Activated CD8-positive, alpha-beta memory T cell treated with anti-CD3 and anti-CD28 coated beads, Interleukin-2, amount 50 U/mL, for 24 hours (primary cell): ENCODE measurements at regions not wholly inside any gene's neighbourhood (a gene's known extent, or its start where the extent isn't known, plus 50 kb on each side); places are given as distances from the start of the nearest gene placed in this dataset.
"Not testable (repeated sequence)": the region's sequence is repeated elsewhere in the genome, so short reads cannot be mapped to it uniquely, and the experiment has no call there.

Experiments used
- DNase-seq: peaks from one replicate; pipeline ENCODE4 v3.0.0-alpha.2; 2020; ENCODE audit errors: extremely low read depth

DNA sequence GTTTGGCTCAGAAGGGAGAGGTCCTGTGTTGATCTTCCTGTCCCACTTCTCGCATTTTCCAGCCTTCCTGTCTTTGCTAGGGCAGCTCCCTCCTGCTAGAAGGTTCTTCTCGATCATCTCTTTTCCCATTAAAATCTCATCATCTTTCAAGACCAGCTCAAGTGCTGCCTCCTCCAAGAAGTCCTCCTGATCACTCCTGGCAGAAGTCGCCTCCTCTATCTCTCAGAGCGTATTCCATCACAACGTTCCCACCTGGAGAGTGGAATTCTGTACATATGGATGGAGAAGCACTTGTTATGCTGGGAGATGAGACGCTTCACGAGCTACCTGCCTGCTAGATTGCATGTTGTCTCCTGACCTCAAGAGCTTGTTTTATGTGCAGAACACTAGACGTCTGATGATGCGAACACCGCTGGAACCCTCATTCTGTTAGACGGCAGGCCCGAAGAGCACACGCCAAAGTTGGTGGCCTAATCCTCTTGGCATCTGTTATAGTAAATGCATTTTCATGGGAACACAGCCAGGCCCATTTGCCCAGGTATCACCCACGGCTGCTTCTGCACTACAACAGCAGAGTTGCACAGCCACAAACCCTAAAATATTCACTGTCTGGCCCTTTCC, 68.0 kb upstream of the INSIG1 start:
- no peak for DNase-seq

DNA sequence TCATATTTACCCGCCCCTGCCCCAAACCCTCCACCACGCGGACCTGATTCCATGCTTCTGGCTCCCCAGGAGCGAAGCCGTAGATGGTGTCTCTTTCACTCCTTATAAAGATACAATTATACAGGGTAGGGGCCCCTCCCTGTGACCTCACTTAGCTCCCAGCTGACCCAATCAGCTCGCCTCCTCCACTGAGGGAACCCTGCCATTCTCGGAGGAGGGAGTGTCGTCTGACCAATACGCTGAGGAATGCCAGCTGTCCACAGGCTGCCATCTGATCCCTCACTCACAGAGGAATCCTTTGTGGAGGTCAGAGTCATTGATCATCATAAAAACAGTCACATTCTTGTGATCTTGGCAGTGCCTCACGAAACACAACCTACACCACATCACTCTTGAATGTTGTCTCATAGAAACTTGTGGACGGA, 67.5 kb upstream of the INSIG1 start:
- no peak for DNase-seq

DNA sequence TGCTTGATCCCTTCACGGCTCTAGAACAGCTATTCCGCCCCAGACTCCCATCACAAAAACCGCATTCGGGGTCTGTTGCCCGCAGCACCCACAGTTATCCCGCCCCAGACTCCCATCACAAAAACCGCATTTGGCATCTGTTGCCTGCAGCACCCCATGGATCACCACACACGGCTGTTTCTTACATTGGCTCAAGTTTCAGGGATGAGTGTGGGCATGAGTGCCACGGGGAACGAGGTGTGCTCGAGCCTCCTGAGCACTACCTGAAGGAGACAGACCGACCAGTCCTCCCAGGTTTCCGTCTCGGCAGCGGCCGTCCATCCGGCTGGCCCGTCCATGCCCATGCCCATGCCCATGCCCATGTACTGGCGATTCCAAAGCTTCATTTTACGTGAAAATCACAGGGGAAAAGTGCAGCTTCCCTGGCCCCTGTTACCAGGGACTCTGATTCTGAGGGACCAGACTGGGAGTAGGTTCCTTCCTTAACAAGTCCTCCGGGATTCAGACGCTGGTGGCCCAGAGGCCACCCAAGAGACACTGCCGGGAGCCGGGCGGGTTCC, 66.4 kb upstream of the INSIG1 start:
- no peak for DNase-seq

DNA sequence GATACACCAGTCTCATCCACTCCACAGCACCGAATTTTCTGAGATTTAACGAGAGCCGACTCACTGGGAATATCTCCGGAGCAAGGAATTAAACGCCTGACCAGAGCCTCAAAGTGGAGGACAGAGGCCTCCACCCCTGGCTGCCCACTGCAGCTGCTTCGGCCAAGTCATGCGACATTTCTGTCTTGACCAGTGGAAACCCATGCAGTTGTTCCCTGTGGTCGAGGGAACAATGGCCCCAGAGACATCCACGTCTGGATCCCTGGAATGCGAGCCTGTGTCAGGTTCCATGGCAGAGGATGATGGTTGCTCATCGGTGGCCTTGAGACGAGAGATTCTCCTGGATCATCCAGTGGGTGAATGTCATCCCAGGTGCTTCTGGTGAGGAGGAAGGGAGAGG, 65.7 kb upstream of the INSIG1 start:
- no peak for DNase-seq

DNA sequence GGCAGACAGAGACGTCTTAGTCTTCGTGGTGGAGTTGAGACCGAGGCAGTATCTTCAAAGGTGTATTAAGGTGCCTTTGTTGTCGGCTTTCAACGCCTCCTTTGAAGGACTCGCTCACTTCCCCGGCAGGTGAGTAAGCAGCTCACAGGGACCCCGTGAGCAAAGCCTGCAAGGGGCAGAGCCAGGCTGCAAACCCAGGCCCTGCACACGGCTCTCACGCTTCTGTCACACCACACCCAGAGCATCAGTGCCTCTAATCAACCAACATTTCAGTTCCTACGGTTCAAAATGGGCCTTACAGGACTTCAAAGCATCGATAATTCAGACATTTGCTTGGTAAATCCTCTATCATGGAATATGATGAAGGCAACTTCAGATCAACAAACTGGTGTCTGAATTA, 64.8 kb upstream of the INSIG1 start:
- no peak for DNase-seq

DNA sequence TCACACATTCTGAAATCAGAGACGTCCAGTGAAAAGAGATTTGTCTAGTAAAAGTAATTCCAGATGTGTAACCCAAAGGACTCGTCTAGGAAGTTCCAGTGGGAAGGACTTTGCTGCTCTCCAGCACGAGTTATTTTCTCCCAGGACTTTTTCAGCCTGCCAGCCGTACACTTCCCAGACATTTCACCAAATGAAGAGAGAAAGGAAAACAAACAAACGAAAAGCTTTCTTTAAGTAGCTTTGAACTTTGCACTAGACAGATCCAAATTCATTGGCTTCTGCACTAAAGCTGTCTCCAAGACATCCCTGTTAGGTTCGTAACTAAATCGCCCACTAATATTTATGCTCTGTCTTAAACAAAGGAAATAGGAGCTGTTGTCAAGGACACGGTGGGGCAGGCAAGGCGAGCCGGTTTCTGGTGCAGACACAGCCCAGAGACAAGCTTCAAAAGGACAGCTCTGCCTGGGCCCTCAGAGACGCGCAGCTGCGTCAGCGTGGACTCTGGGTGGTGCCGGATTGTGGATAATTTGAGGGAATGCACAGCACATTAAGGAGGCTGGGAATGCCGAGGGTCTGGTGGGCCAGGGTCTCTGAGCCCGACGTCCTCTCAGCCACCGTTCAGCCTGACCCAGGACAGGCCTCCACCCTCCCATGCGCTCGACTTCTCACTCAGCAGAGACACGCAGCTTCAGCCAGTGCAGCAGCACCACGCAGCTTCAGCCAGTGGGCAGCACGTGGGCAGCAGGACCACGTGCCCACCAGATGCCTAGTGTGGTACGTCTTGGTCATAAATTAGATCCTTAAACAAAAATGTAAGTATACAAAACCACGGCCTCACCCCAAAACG, 64.1 kb upstream of the INSIG1 start:
- DNase-seq = no peak

DNA sequence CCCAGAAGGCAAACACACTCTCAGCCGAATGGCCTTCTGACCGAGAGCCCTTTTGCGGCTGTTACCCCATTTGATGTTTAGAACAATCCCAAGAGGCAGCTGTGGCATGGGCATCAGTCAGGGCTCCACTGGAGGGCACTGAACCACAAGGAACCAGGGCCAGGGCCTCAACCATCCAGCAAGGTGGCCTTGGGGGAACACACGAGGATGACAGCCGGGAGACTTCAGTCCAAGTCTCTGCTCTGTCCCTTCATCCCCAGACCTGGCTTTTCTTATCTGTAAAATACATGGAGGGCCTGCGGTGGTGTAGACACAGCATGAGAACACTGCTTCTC, 63.6 kb upstream of the INSIG1 start:
- no peak for DNase-seq

DNA sequence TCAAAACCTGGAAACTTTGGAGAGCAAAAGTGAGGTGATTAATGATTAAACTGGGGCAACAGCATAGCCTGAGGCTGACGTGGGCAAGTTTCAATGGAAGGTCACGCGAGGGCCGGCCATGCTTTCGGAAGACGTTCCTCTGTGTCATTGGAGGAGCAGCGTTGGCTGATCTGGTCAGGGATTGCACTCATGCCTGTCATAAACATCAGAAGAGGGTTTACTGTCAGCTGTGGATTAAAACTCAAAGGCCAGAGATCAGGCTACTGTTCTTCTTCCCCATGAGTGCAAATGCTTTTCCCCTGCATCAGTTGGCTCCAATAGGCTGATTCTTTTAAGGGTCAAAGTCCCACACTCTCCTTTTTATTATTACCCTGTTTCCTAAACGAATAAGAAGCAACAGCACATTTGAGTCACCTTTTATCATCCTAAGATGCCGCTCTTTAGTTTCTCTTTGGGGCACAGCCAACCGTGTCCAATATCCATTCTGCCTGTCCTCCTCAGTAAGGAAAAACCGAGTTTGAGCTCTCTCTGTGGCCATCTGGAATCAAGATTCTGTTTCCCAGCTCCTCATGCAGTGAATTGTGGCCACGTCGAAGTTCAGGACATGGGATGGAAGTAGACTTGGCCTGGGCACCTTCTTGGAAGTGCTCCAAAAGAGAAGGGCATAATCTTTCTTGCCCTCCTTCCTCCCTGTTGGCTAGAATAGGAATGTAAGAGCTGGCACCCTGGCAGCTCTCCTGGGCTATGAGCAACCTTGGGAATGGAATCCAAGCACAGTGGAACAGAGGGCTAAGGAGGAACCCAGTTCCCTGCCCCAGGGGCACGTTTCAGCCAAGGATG, 62.5 kb upstream of the INSIG1 start:
- DNase-seq = no peak

DNA sequence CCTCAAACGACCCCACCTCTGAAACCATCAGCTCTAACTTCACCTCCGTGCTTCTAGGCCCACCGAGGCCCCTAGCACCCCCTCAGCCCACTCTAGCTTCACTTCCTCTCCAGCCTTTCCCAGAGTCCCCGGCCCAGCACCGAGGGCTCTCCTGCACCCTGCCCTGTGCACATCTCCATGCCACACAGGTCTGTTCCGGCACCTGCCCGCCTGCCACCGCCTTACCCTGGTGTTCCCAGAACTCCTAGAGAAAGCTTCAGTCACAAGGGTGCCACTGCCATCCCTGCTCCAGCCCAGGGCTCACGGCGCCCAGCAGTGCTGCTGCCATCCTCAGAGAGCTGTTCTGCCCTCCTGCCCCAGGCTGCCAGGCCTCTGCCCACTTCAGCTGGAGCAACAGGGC, 61.3 kb upstream of the INSIG1 start:
- no peak for DNase-seq

DNA sequence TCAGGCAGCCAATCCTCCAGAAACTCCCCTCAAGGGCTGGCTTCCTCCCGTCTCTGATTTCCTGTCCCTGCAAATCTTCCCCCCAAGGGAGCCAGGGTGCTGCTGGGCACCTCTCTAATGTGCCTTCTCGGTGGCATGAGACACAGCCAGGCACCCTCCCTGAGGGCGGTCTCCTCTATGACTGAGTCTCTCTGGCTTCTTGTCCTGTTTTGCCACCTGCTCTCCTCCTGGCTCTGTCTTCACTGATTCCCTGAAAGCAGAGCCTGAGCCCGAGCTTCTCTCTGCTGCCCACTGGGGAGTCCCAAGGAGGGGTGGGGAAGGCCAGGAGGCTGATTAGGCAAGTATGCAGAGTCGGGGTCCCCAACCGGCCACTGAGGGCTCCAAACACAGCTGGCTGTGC, 60.4 kb upstream of the INSIG1 start:
- DNase-seq = no peak

DNA sequence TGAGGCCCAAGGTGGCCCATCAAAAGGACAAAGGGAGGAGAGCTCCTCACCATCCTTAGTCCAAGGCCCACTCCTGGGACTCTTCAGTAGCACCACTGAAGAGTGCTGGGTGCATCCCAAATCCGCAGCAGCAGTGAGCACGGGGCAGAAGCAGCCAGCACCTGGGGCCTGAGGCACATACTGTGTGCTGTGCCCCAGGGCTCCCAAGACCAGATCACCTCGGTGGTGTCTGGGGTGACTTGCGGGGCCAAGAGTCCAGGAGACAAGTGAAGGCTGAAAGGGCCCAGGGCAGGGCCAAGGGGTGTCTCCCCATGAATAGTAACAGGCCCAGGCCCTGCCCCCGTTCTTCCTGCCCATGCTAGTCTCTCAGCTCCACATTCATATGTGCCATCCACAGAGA, 59.9 kb upstream of the INSIG1 start:
- DNase-seq = no peak

DNA sequence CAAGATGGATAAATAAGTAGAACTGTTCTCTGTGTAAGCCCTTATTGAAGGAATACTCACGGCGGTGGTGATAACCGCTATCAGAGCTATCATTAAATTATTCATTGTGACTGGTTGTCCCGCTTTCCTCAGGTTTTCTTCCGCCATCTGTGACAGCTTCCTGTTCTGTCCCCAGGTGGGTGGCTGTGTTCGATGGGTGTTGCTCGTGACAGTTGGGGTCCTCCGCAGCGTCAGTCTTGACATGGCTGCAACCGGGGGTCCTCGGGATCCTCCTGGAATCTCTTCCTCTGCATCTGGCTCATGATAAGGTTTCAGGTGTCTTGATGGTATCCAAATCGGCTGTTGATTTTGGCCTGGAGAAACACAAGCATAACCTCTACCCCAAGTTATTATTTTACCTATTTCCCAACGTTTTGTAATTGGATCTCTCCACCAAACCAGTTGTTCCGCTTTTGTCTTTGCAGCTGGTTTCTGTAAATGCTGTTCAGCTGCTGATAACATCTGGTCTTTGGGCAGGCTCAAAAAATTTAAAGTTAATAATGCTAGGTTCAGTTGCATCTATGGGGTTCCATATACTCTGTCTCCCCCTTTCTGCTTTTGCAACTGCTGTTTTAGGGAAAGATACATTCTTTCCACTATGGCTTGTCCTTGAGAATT, 58.1 kb upstream of the INSIG1 start:
- not testable (repeated sequence) for DNase-seq

DNA sequence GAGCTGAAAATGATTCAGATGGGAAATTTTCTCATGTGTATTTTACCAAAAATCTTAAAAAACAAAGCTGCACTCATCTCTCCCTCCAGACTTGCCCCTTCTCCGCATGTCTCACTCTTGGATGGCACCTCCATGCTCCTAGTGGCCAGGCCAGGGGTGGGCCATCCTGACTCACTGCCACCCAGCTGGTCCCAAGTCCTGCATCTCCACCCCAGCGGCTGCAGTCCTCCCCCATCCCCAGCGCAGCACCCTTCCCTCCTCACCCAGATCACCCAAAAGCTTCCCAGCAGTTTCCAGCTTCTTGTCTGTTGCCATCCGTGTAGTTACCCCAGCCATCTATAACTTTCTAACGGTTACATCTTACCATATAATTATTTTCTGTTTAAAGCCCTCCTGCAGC, 53.0 kb upstream of the INSIG1 start:
- DNase-seq = no peak

DNA sequence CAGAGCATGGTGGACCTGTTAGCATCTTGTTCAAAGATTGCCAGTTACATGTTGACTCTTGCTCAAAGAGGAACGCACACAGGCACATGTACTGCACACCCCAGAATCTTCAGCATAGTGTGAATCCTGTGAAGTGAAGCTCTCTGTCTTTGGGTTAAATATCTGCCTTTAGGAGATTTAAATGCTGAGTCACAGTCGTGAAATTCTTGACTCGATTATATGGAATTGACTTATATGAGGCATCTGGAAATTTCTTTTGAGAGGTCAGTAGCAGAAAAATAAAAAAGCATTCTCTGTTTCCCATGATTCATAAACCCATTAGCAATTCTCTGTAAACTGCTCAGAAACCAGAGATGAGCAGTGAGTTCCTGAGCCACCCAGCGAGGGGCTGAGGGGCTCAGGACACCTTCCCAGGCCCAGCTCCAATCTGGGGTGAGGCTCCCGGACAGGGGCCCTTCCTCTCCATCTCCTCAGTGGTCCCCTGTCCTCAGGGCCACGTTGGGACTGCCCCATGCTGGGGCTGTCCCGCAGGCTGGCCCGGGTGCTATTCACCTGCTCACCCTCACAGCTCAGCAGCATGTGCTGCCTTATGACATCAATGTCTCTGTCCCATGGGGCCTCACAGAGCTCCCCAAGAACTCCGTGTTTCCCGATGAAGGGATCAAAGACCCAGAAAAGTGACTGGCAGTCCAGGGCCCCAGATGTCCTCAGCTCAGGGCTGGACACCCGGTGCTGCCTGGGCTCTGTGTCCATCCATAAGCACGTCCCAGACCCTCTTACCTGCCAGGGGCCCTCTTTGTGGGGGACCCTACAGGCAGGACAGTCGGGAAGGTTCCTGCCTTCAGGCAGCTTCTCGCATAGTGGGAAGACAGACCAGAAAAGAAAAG, 50.0 kb upstream of the INSIG1 start:
- DNase-seq = no peak
